ENCODE measurements at regions not wholly inside any gene's neighbourhood (a gene's known extent, or its start where the extent isn't known, plus 50 kb on each side); places are given as distances from the start of the nearest gene placed in this dataset.
"Not testable (repeated sequence)": the region's sequence is repeated elsewhere in the genome, so short reads cannot be mapped to it uniquely, and the experiment has no call there.

DNA sequence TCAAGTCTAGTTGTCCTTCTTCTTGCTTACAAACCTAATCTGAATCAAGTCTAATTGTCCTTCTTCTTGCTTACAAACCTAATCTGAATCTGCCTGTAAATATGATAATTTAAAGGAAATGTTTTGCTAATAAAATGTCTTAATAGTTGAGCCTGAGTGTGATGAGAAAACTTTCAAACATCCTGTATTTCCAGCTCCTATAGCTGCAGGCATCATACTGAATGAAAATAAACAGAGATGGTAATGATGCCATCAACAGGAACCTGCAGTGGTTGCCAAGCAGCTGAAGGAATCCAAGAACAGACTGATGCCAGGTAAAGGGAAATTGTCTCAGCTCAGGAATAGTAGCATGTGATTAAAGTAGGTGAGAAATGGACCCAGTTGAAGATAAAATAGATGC is 156.1 kb upstream of the IRS4 start:
- Histone ChIP-seq H3K4me3 (ENCODE audit: low read depth, low read length, poor library complexity, severe bottlenecking) (no peak overlapping the region), H3K9me2 (ENCODE audit: insufficient read depth, low read length) (no peaks in the 10 kb centered on the region), H3K4me1 (ENCODE audit: insufficient read depth, low read length, poor library complexity, severe bottlenecking) (no peaks in the 10 kb centered on the region), H3K36me3 (ENCODE audit: insufficient read depth, low read length) (no peaks in the 10 kb centered on the region), H3K27ac (ENCODE audit: low read depth, low read length, poor library complexity, severe bottlenecking) (no peak overlapping the region), H2AFZ (ENCODE audit: low read length) (no peak overlapping the region), H4K20me1 (ENCODE audit: insufficient read depth, low read length) (no peaks in the 10 kb centered on the region), H3K4me2 (ENCODE audit: low read length) (no peak overlapping the region), H3K79me2 (ENCODE audit: insufficient read depth, low read depth, low read length) (no peaks in the 10 kb centered on the region), H3K9me3 (ENCODE audit: low read length) (no peaks in the 10 kb centered on the region)
- POLR2A ChIA-PET: no interaction called here
- intact Hi-C loops (cut with micrococcal nuclease; ENCODE audit: unreplicated experiment): no loop called here
- no peak for TF ChIP-seq EZH2phosphoT487 (IDR thresholded peaks at IDR 0.05; ENCODE audit: borderline replicate concordance, low read depth, low read length)
- TF ChIP-seq, protein P1, sequence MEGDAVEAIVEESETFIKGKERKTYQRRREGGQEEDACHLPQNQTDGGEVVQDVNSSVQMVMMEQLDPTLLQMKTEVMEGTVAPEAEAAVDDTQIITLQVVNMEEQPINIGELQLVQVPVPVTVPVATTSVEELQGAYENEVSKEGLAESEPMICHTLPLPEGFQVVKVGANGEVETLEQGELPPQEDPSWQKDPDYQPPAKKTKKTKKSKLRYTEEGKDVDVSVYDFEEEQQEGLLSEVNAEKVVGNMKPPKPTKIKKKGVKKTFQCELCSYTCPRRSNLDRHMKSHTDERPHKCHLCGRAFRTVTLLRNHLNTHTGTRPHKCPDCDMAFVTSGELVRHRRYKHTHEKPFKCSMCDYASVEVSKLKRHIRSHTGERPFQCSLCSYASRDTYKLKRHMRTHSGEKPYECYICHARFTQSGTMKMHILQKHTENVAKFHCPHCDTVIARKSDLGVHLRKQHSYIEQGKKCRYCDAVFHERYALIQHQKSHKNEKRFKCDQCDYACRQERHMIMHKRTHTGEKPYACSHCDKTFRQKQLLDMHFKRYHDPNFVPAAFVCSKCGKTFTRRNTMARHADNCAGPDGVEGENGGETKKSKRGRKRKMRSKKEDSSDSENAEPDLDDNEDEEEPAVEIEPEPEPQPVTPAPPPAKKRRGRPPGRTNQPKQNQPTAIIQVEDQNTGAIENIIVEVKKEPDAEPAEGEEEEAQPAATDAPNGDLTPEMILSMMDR (conservative IDR thresholded peaks at IDR 0.05; ENCODE audit: low read length): no peak
- no peak for DNase-seq (ENCODE audit: low spot score)
- no TSS peak for BruUV-seq (replicated peaks)
- CTCF ChIA-PET (ENCODE audit: unreplicated experiment): no interaction called here

DNA sequence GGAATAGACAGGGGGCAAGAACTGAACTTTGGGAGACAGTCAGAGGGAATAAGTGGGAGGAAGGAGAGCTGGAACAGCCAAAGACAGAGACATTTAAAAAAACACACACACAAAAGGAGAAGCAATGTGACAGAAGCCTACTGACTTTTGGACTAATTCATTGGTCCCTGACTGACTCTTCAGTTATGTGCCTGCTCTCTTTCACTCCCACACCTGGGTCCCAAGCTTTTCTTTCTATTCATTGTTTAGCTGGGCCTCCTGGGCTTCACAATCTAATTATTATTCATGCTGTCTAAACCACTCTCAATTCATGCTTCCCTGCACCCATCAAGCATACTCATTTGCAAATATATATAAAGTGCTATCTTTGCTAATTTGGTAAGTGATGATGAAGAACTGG is 139.2 kb upstream of the IRS4 start:
- no TSS peak for BruUV-seq (replicated peaks)

DNA sequence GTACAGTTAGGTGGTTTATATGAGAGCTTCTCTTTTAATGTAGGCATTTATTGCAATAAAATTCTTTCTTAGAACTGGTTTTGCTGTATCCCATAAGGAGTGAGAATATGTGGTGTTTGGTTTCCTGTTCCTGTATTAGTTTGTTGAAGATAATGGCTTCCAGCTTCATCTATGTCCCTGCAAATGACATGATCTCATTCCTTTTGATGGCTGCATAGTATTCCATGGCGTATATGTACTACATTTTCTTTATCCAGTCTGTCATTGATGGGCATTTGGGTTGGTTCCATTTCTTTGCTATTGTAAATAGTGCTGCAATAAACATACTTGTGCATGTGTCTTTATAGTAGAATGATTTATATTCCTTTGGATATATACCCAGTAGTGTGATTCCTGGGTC is 106.7 kb upstream of the IRS4 start:
- H3K27ac ChIP-seq (ENCODE audit: low read depth, low read length, poor library complexity, severe bottlenecking); CTCF ChIA-PET (ENCODE audit: unreplicated experiment): not testable (repeated sequence)

More for the DNA sequence above, 139.2 kb upstream of the IRS4 start:
- POLR2A ChIA-PET: no interaction called here
- no peak overlapping the region for H3K27ac ChIP-seq (ENCODE audit: low read depth, low read length, poor library complexity, severe bottlenecking)
- DNase-seq (ENCODE audit: low spot score): no peak
- no peak overlapping the region for H3K4me2 ChIP-seq (ENCODE audit: low read length)
- TF ChIP-seq, protein P1 (conservative IDR thresholded peaks at IDR 0.05; ENCODE audit: low read length): no peak
- no peak for TF ChIP-seq EZH2phosphoT487 (IDR thresholded peaks at IDR 0.05; ENCODE audit: borderline replicate concordance, low read depth, low read length)
- CTCF ChIA-PET (ENCODE audit: unreplicated experiment): no interaction called here
- H3K36me3 ChIP-seq (ENCODE audit: insufficient read depth, low read length): no peaks in the 10 kb centered on the region
- H3K4me1 ChIP-seq (ENCODE audit: insufficient read depth, low read length, poor library complexity, severe bottlenecking): no peaks in the 10 kb centered on the region
- intact Hi-C loops (cut with micrococcal nuclease; ENCODE audit: unreplicated experiment): no loop called here
- H2AFZ ChIP-seq (ENCODE audit: low read length): no peak overlapping the region
- H3K9me2 ChIP-seq (ENCODE audit: insufficient read depth, low read length): no peaks in the 10 kb centered on the region
- H4K20me1 ChIP-seq (ENCODE audit: insufficient read depth, low read length): no peaks in the 10 kb centered on the region
- H3K79me2 ChIP-seq (ENCODE audit: insufficient read depth, low read depth, low read length): no peaks in the 10 kb centered on the region
- H3K9me3 ChIP-seq (ENCODE audit: low read length): no peaks in the 10 kb centered on the region
- no peak overlapping the region for H3K4me3 ChIP-seq (ENCODE audit: low read depth, low read length, poor library complexity, severe bottlenecking)

More for the DNA sequence above, 106.7 kb upstream of the IRS4 start:
- POLR2A ChIA-PET; DNase-seq (ENCODE audit: low spot score); H2AFZ ChIP-seq (ENCODE audit: low read length); H3K9me3 ChIP-seq (ENCODE audit: low read length); H3K4me1 ChIP-seq (ENCODE audit: insufficient read depth, low read length, poor library complexity, severe bottlenecking); H4K20me1 ChIP-seq (ENCODE audit: insufficient read depth, low read length); H3K4me3 ChIP-seq (ENCODE audit: low read depth, low read length, poor library complexity, severe bottlenecking); H3K9me2 ChIP-seq (ENCODE audit: insufficient read depth, low read length); H3K79me2 ChIP-seq (ENCODE audit: insufficient read depth, low read depth, low read length); H3K36me3 ChIP-seq (ENCODE audit: insufficient read depth, low read length); H3K4me2 ChIP-seq (ENCODE audit: low read length); BruUV-seq (replicated peaks); intact Hi-C loops (cut with micrococcal nuclease; ENCODE audit: unreplicated experiment): not testable (repeated sequence)
